SK-N-SH (cell line): ENCODE measurements at regions not wholly inside any gene's neighbourhood (a gene's known extent, or its start where the extent isn't known, plus 50 kb on each side); places are given as distances from the start of the nearest gene placed in this dataset.

Source experiments
- CTCF ChIA-PET: fragments of 300-600, 350-600 bp; formaldehyde crosslinking; extraction: SDS; loops from one replicate; lab custom pipeline; 2021; lab: Yijun Ruan, JAX
- POLR2A ChIA-PET: fragments of 350-600 bp; sonication (Branson Sonifier 250); formaldehyde crosslinking; extraction: SDS; loops from one replicate; lab custom pipeline; 2020; ENCODE audit warnings: antibody characterized with exemption, inconsistent platforms; lab: Yijun Ruan, JAX
- DNase-seq: peaks from one replicate; pipeline ENCODE4 v3.0.0; 2012
- H2AFZ ChIP-seq: fragments of 200-600 bp; sonication (generic); 2 replicates; pipeline ENCODE4 v1.8.1; 2016; ENCODE audit warnings: antibody characterized with exemption, mild to moderate bottlenecking, low read depth
- H3F3A ChIP-seq: fragments of 200-600 bp; sonication (generic); replicated peaks from 2 replicates; pipeline ENCODE3; 2016; ENCODE audit warnings: antibody characterized with exemption, mild to moderate bottlenecking; ENCODE audit not compliant: insufficient read depth
- H3K27ac ChIP-seq, 2 experiments: fragments of 200-500 bp in 1 of 2; fragments of 200-600 bp in 1 of 2; sonication (Bioruptor generic) in 1 of 2; sonication (generic), shearing (Covaris generic) in 1 of 2; 2 replicates each; pipeline versions ENCODE4 v1.5.1 to v1.6.1; 2014 to 2016; ENCODE audit warnings: low read depth in 2 of 2, inconsistent platforms in 1 of 2, low read length in 1 of 2, mild to moderate bottlenecking in 1 of 2, mixed read lengths in 1 of 2
- H3K27me3 ChIP-seq: fragments of 200-600 bp; sonication (generic), shearing (Covaris generic); 2 replicates; pipeline ENCODE4 v1.6.1; 2016; ENCODE audit warnings: mixed run types; ENCODE audit not compliant: insufficient read depth
- H3K36me3 ChIP-seq, 2 experiments: fragments of 200-500 bp in 1 of 2; fragments of 200-600 bp in 1 of 2; sonication (Bioruptor generic) in 1 of 2; sonication (generic) in 1 of 2; replicated peaks in 1 of 2; 2 replicates each; pipeline versions ENCODE3 to v1.5.1; 2014 to 2016; ENCODE audit warnings: low read length in 1 of 2, mild to moderate bottlenecking in 1 of 2; ENCODE audit not compliant: insufficient read depth in 2 of 2, control insufficient read depth in 1 of 2
- H3K4me1 ChIP-seq, 2 experiments: fragments of 200-500 bp in 1 of 2; fragments of 200-600 bp in 1 of 2; sonication (Bioruptor generic) in 1 of 2; sonication (generic), shearing (Covaris generic) in 1 of 2; 2 replicates each; pipeline versions ENCODE4 v1.5.1 to v1.6.1; 2014 to 2016; ENCODE audit warnings: low read depth in 1 of 2, low read length in 1 of 2, mixed run types in 1 of 2; ENCODE audit not compliant: insufficient read depth in 2 of 2, control insufficient read depth in 1 of 2
- H3K4me2 ChIP-seq: fragments of 200-600 bp; sonication (generic), shearing (Covaris generic); 2 replicates; pipeline ENCODE4 v1.6.1; 2017; ENCODE audit warnings: mixed run types
- H3K4me3 ChIP-seq, 2 experiments: fragments of 200-500 bp in 1 of 2; fragments of 200-600 bp in 1 of 2; sonication (Bioruptor generic) in 1 of 2; sonication (generic), shearing (Covaris generic) in 1 of 2; 2 replicates each; pipeline versions ENCODE4 v1.5.1 to v1.8.1; 2014 to 2016; ENCODE audit warnings: low read depth in 2 of 2, inconsistent platforms in 1 of 2, low read length in 1 of 2, mild to moderate bottlenecking in 1 of 2, mixed read lengths in 1 of 2, moderate library complexity in 1 of 2
- H3K79me2 ChIP-seq: fragments of 200-600 bp; sonication (generic); 2 replicates; pipeline ENCODE4 v1.8.1; 2017; ENCODE audit warnings: mild to moderate bottlenecking; ENCODE audit not compliant: insufficient read depth
- H3K9ac ChIP-seq: fragments of 200-600 bp; sonication (generic); 2 replicates; pipeline ENCODE4 v1.6.1; 2017; ENCODE audit warnings: mixed run types
- H3K9me2 ChIP-seq: fragments of 200-600 bp; sonication (generic); 2 replicates; pipeline ENCODE4 v1.6.1; 2017; ENCODE audit warnings: mixed run types
- H3K9me3 ChIP-seq: fragments of 200-600 bp; sonication (generic); 2 replicates; pipeline ENCODE4 v1.6.1; 2017; ENCODE audit warnings: mixed run types, mild to moderate bottlenecking, moderate library complexity
- H4K20me1 ChIP-seq: fragments of 200-600 bp; sonication (generic); 2 replicates; pipeline ENCODE4 v1.6.1; 2017; ENCODE audit warnings: mild to moderate bottlenecking, mixed run types; ENCODE audit not compliant: insufficient read depth
- MXI1 ChIP-seq: IDR thresholded peaks from 2 replicates; pipeline ENCODE4 v1.6.1; 2012; ENCODE audit warnings: mild to moderate bottlenecking, low read depth, low read length, improper control_type of control experiment
- NFIC ChIP-seq: IDR thresholded peaks from 2 replicates; pipeline ENCODE4 v1.4.0; 2012; ENCODE audit warnings: borderline replicate concordance
- NRF1 ChIP-seq: IDR thresholded peaks from 2 replicates; pipeline ENCODE4 v1.6.1; 2012; ENCODE audit warnings: low read depth, mild to moderate bottlenecking, low read length
- RXRA ChIP-seq: IDR thresholded peaks from 2 replicates; pipeline ENCODE4 v1.4.0; 2012; ENCODE audit warnings: low read depth, mild to moderate bottlenecking, borderline replicate concordance
- TAF1 ChIP-seq: IDR thresholded peaks from 2 replicates; pipeline ENCODE4 v1.6.1; 2012; ENCODE audit warnings: low read depth, mild to moderate bottlenecking, low read length, moderate library complexity, borderline replicate concordance
- TCF12 ChIP-seq: IDR thresholded peaks from 2 replicates; pipeline ENCODE4 v1.4.0; 2012
- WGBS: methylation state at CpG from one replicate; pipeline ENCODE4 v1.1.6; 2017; ENCODE audit warnings: low lambda C conversion rate; 5-methylcytosine and 5-hydroxymethylcytosine counted together
- TF ChIP-seq, protein P1 (sequence below): IDR thresholded peaks from 2 replicates; pipeline ENCODE4 v1.4.0; 2012; ENCODE audit warnings: low read depth
- TF ChIP-seq, protein P2 (sequence below): IDR thresholded peaks from 2 replicates; pipeline ENCODE4 v1.6.1; 2012; ENCODE audit warnings: mild to moderate bottlenecking, low read depth, low read length, moderate library complexity

DNA sequence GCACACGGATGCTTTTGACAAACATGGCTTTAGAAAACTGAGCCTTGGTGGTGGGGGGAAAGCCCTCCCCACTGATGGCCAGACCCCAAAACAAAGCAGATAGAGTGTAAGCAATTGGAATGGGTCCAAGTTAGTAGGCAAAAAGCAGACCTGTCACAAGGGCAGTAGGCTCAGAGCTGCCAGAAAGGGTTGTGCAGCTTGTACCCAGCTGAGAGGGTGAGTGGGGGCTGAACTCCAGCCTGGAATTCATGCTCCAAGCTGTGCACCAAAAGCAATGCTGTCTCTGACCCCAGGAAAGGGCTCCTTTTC lies 101.1 kb upstream of the TEX13D start:
- H3K79me2 ChIP-seq = no peaks in the 10 kb centered on the region
- no peaks in the 10 kb centered on the region; a peak in 1 of 4 replicates for H3K4me1 ChIP-seq
- H3K27me3 ChIP-seq = no peaks in the 10 kb centered on the region; the same call in 1 of the 2 replicates
- H3K36me3 ChIP-seq = no peaks in the 10 kb centered on the region
- no peak for TF ChIP-seq TCF12
- no peak for TF ChIP-seq NFIC
- TF ChIP-seq TAF1 = no peak
- TF ChIP-seq NRF1 = no peak
- TF ChIP-seq RXRA = no peak
- TF ChIP-seq, protein P1, sequence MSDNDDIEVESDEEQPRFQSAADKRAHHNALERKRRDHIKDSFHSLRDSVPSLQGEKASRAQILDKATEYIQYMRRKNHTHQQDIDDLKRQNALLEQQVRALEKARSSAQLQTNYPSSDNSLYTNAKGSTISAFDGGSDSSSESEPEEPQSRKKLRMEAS = no peak
- no peak for TF ChIP-seq MXI1
- no peak overlapping the region for H3K9ac ChIP-seq
- H3K9me3 ChIP-seq = no peaks in the 10 kb centered on the region
- 47% methylated on average over 1 of the region's 1 CpG for WGBS
- no peak overlapping the region for H2AFZ ChIP-seq
- ChIA-PET CTCF (no interaction called here), POLR2A (no interaction called here)
- H3K9me2 ChIP-seq = no peaks in the 10 kb centered on the region
- H4K20me1 ChIP-seq = no peaks in the 10 kb centered on the region
- no peak overlapping the region for H3K4me2 ChIP-seq
- no peak overlapping the region for H3K4me3 ChIP-seq
- DNase-seq = no peak
- no peak overlapping the region for H3K27ac ChIP-seq
- no peaks in the 10 kb centered on the region for H3F3A ChIP-seq

DNA sequence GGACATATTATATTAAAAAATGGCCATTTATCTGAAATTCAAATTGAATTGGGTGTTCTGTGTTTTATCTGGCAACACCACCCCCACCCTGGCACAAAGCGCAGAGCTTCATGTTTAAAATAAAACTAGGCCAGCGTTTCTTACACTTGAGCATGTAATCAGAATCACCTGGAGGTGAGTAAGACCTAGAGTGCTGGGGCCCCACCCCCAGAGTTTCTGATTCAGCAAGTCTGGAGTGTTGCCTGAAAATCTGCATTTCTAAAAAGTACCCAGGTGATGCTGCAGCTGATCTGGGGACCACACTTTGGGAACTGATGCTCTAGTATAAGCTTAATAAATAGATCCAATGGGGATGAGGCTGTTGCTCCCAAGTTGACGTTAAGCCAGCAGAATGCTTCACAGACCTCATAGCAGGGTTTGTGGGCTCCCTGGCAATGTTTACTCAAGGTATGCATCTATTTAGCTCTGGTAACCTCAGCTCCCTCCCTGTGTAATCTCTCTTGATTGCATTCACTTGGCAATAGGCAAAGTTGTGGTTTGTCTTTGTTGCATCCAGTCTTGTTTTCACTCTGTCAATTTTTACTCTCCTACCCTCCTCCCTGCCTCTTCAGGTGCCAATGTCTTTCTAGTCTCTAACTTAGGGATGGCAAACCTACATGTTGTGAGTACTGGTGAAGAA lies 99.8 kb upstream of the TEX13D start:
- DNase-seq = no peak
- Histone ChIP-seq H3K9me3 (no peaks in the 10 kb centered on the region), H3K4me2 (no peak overlapping the region), H2AFZ (no peak overlapping the region), H3K9me2 (no peaks in the 10 kb centered on the region), H3K27me3 (no peaks in the 10 kb centered on the region; the same call in 1 of the 2 replicates), H3F3A (no peaks in the 10 kb centered on the region), H3K4me1 (no peaks in the 10 kb centered on the region; a peak in 1 of 4 replicates), H3K27ac (no peak overlapping the region), H3K79me2 (no peaks in the 10 kb centered on the region), H3K36me3 (no peaks in the 10 kb centered on the region), H3K4me3 (no peak overlapping the region), H3K9ac (no peak overlapping the region), H4K20me1 (no peaks in the 10 kb centered on the region)
- TF ChIP-seq TCF12 = peak; percentile 20; the same call in 1 of the 2 replicates
- TF ChIP-seq, protein P2, sequence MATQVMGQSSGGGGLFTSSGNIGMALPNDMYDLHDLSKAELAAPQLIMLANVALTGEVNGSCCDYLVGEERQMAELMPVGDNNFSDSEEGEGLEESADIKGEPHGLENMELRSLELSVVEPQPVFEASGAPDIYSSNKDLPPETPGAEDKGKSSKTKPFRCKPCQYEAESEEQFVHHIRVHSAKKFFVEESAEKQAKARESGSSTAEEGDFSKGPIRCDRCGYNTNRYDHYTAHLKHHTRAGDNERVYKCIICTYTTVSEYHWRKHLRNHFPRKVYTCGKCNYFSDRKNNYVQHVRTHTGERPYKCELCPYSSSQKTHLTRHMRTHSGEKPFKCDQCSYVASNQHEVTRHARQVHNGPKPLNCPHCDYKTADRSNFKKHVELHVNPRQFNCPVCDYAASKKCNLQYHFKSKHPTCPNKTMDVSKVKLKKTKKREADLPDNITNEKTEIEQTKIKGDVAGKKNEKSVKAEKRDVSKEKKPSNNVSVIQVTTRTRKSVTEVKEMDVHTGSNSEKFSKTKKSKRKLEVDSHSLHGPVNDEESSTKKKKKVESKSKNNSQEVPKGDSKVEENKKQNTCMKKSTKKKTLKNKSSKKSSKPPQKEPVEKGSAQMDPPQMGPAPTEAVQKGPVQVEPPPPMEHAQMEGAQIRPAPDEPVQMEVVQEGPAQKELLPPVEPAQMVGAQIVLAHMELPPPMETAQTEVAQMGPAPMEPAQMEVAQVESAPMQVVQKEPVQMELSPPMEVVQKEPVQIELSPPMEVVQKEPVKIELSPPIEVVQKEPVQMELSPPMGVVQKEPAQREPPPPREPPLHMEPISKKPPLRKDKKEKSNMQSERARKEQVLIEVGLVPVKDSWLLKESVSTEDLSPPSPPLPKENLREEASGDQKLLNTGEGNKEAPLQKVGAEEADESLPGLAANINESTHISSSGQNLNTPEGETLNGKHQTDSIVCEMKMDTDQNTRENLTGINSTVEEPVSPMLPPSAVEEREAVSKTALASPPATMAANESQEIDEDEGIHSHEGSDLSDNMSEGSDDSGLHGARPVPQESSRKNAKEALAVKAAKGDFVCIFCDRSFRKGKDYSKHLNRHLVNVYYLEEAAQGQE = no peak
- CTCF ChIA-PET = no interaction called here
- POLR2A ChIA-PET = no interaction called here
- 44% methylated on average over 3 of the region's 3 CpGs for WGBS
